Stomach (tissue), 4 donors: ENCODE measurements at regions not wholly inside any gene's neighbourhood (a gene's known extent, or its start where the extent isn't known, plus 50 kb on each side); places are given as distances from the start of the nearest gene placed in this dataset.

Experiments
- EP300 ChIP-seq: sonication (generic); formaldehyde crosslinking; IDR thresholded peaks from one replicate; pipeline ENCODE4 v1.6.1; 2017; ENCODE audit warnings: antibody characterized with exemption
- POLR2A ChIP-seq, 4 donors: fragments of 450-650 bp; IDR thresholded peaks; one replicate each; pipeline ENCODE4 v1.6.1; 2016; ENCODE audit warnings: antibody characterized with exemption in 4 of 4, control low read depth in 2 of 4, mild to moderate bottlenecking in 1 of 4, moderate library complexity in 1 of 4
- POLR2AphosphoS5 ChIP-seq, 3 donors: sonication (generic); formaldehyde crosslinking; IDR thresholded peaks; one replicate each; pipeline ENCODE4 v1.6.1; 2016; ENCODE audit warnings: antibody characterized with exemption in 3 of 3
- TF ChIP-seq, protein P1 (sequence below), 7 experiments: fragments of 450-650 bp in 4 of 7; fragments of 200-600 bp in 3 of 7; sonication (generic) in 3 of 7; IDR thresholded peaks; one replicate each; pipeline ENCODE4 v1.5.1; 2016 to 2019; ENCODE audit warnings: antibody characterized with exemption in 7 of 7, control low read depth in 2 of 7, mild to moderate bottlenecking in 1 of 7

DNA sequence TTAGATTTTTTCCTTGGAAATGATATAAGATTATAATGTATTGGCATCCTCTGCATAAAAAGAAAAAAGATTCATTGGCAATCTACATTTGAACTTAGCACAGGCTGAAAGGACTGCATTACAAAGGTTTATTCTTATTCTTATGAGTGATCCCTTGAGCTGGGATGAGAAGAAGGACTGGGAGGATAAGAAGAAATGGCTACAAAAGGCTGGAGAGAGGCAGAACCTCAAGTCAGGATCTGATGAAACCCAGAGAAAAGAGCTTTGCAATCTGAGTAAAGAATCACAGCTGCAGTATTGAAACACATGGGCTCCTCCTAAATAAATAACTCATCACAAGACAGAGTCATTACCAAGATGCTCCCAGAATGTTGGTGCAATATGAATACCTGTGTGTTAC is 1635.4 kb upstream of the FLRT2 start:
- TF ChIP-seq, protein P1, sequence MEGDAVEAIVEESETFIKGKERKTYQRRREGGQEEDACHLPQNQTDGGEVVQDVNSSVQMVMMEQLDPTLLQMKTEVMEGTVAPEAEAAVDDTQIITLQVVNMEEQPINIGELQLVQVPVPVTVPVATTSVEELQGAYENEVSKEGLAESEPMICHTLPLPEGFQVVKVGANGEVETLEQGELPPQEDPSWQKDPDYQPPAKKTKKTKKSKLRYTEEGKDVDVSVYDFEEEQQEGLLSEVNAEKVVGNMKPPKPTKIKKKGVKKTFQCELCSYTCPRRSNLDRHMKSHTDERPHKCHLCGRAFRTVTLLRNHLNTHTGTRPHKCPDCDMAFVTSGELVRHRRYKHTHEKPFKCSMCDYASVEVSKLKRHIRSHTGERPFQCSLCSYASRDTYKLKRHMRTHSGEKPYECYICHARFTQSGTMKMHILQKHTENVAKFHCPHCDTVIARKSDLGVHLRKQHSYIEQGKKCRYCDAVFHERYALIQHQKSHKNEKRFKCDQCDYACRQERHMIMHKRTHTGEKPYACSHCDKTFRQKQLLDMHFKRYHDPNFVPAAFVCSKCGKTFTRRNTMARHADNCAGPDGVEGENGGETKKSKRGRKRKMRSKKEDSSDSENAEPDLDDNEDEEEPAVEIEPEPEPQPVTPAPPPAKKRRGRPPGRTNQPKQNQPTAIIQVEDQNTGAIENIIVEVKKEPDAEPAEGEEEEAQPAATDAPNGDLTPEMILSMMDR (IDR thresholded peaks at IDR 0.05): no peak
- TF ChIP-seq EP300 (no peak), POLR2A (IDR thresholded peaks at IDR 0.05) (no peak), POLR2AphosphoS5 (IDR thresholded peaks at IDR 0.05) (no peak)
